Left lung (tissue), 4 donors: ENCODE measurements at regions not wholly inside any gene's neighbourhood (a gene's known extent, or its start where the extent isn't known, plus 50 kb on each side); places are given as distances from the start of the nearest gene placed in this dataset.

Source experiments
- ATAC-seq: fragments of 200-7000 bp; cut with Tn5 transposase; one replicate; pipeline ENCODE4 v1.9.1; 2020; ENCODE audit warnings: moderate library complexity
- DNase-seq, 4 donors: peaks; one replicate each; pipeline ENCODE4 v3.0.0-alpha.2; 2013 to 2020
- H3K27ac ChIP-seq, 2 donors: fragments of 200-600 bp; sonication (generic) in 1 of 2; one replicate each; pipeline versions ENCODE4 v1.5.0 to v1.8.0; 2020 to 2021
- H3K27me3 ChIP-seq, 2 donors: fragments of 200-600 bp; sonication (generic) in 1 of 2; one replicate each; pipeline versions ENCODE4 v1.5.0 to v1.8.0; 2020 to 2021
- H3K36me3 ChIP-seq, 2 donors: fragments of 200-600 bp; sonication (generic) in 1 of 2; one replicate each; pipeline versions ENCODE4 v1.5.0 to v1.8.0; 2020 to 2021
- H3K4me1 ChIP-seq, 2 donors: fragments of 200-600 bp; one replicate each; pipeline ENCODE4 v1.8.0; 2021
- H3K4me3 ChIP-seq, 2 donors: fragments of 200-600 bp; sonication (generic) in 1 of 2; one replicate each; pipeline versions ENCODE4 v1.5.0 to v1.8.0; 2020 to 2021; ENCODE audit warnings: mild to moderate bottlenecking in 1 of 2
- H3K9me3 ChIP-seq, 2 donors: fragments of 200-600 bp; sonication (generic) in 1 of 2; one replicate each; pipeline versions ENCODE4 v1.5.0 to v1.8.0; 2020 to 2021
- CTCF ChIP-seq, 2 donors: fragments of 200-600 bp; sonication (generic) in 1 of 2; IDR thresholded peaks; one replicate each; pipeline versions ENCODE4 v1.5.0 to v1.8.0; 2021; ENCODE audit warnings: antibody characterized with exemption in 2 of 2
- intact Hi-C, 2 donors: fragments of 100-400 bp; cut with DNase I; formaldehyde crosslinking; loops; one replicate each; pipeline versions ENCODE4 v1.11.2 to v1.14.2; 2022
- donor health status: DM: no; HTN: yes; CAD: no.
- donor health status: DM: no; HTN: no; CAD: no.

- no peak for ATAC-seq
- no peak for TF ChIP-seq CTCF (IDR thresholded peaks at IDR 0.05)
- no peak for DNase-seq
Observed at GRCh38 chr13:40129467-40129866, 474.0 kb downstream of the COG6 start.

GRCh38 chr13:40130871-40131636 is 475.6 kb downstream of the COG6 start:
- H3K4me1 ChIP-seq = no peaks in the 10 kb centered on the region
- H3K27me3 ChIP-seq = no peaks in the 10 kb centered on the region
- no peak for TF ChIP-seq CTCF (IDR thresholded peaks at IDR 0.05)
- intact Hi-C loops = no loop called here
- H3K4me3 ChIP-seq = no peak overlapping the region
- H3K9me3 ChIP-seq = no peaks in the 10 kb centered on the region
- ATAC-seq = no peak
- DNase-seq = no peak
- H3K27ac ChIP-seq = no peak overlapping the region
- no peaks in the 10 kb centered on the region for H3K36me3 ChIP-seq

More at GRCh38 chr13:40129467-40129866, 474.0 kb downstream of the COG6 start:
- Histone ChIP-seq H3K4me3 (no peak overlapping the region), H3K27ac (no peak overlapping the region), H3K4me1 (no peaks in the 10 kb centered on the region), H3K27me3 (no peaks in the 10 kb centered on the region), H3K9me3 (no peaks in the 10 kb centered on the region), H3K36me3 (no peaks in the 10 kb centered on the region)
- intact Hi-C loops = no loop called here

GRCh38 chr13:40132249-40132648 is 476.8 kb downstream of the COG6 start:
- no peak overlapping the region for H3K4me3 ChIP-seq
- DNase-seq (no peak), ATAC-seq (no peak)
- intact Hi-C loops = no loop called here
- H3K36me3 ChIP-seq = no peaks in the 10 kb centered on the region
- TF ChIP-seq CTCF (IDR thresholded peaks at IDR 0.05) = no peak
- H3K27me3 ChIP-seq = no peaks in the 10 kb centered on the region
- H3K27ac ChIP-seq = no peak overlapping the region
- H3K9me3 ChIP-seq = no peaks in the 10 kb centered on the region
- H3K4me1 ChIP-seq = no peaks in the 10 kb centered on the region

GRCh38 chr13:40136896-40137295 is 481.4 kb downstream of the COG6 start:
- Histone ChIP-seq H3K4me1 (no peaks in the 10 kb centered on the region), H3K27me3 (no peaks in the 10 kb centered on the region), H3K9me3 (no peaks in the 10 kb centered on the region), H3K36me3 (no peaks in the 10 kb centered on the region), H3K4me3 (no peak overlapping the region), H3K27ac (no peak overlapping the region)
- intact Hi-C loops = no loop called here
- TF ChIP-seq CTCF (IDR thresholded peaks at IDR 0.05) = no peak
- ATAC-seq (no peak), DNase-seq (no peak)

GRCh38 chr13:40137400-40137799 is 481.9 kb downstream of the COG6 start:
- ATAC-seq (no peak), DNase-seq (no peak)
- H3K36me3 ChIP-seq = no peaks in the 10 kb centered on the region
- no peaks in the 10 kb centered on the region for H3K27me3 ChIP-seq
- intact Hi-C loops = no loop called here
- no peak for TF ChIP-seq CTCF (IDR thresholded peaks at IDR 0.05)
- no peaks in the 10 kb centered on the region for H3K4me1 ChIP-seq
- H3K27ac ChIP-seq = no peak overlapping the region
- H3K9me3 ChIP-seq = no peaks in the 10 kb centered on the region
- no peak overlapping the region for H3K4me3 ChIP-seq
